ENCODE measurements at regions not wholly inside any gene's neighbourhood (a gene's known extent, or its start where the extent isn't known, plus 50 kb on each side); places are given as distances from the start of the nearest gene placed in this dataset.

- TF ChIP-seq EZH2 (IDR thresholded peaks at IDR 0.05; ENCODE audit: insufficient read depth, low read length): no peak
- TF ChIP-seq CTCF (IDR thresholded peaks at IDR 0.05; ENCODE audit: insufficient read depth, low read depth, low read length): no peak
Measured at GRCh38 chr4:59762344-59762743, 1437.8 kb upstream of the ADGRL3 start.

Data from astrocyte (in vitro differentiated cells and primary cell).